A549 (cell line): ENCODE measurements at regions not wholly inside any gene's neighbourhood (a gene's known extent, or its start where the extent isn't known, plus 50 kb on each side); places are given as distances from the start of the nearest gene placed in this dataset.

Source experiments
- ATAC-seq, 2 experiments: fragments of 200-7000 bp in 1 of 2; fragments of >200 bp in 1 of 2; cut with Nextera tagmentation in 1 of 2; cut with Tn5 transposase in 1 of 2; 3 replicates each; pipeline versions ENCODE4 v1.8.0 to v1.9.1; 2018 to 2020; ENCODE audit warnings: mild to moderate bottlenecking in 1 of 2, moderate library complexity in 1 of 2
- CTCF ChIA-PET: fragments of 300-600 bp; sonication (Branson Sonifier 250); formaldehyde crosslinking; extraction: SDS; loops from one replicate; lab custom pipeline; 2021; ENCODE audit warnings: antibody characterized with exemption, inconsistent platforms; lab: Yijun Ruan, JAX
- POLR2A ChIA-PET: fragments of 350-600 bp; formaldehyde crosslinking; extraction: SDS; loops from one replicate; lab custom pipeline; 2021; ENCODE audit warnings: antibody characterized with exemption, inconsistent platforms; lab: Yijun Ruan, JAX
- DNase-seq, 2 experiments: peaks; one replicate each; pipeline versions ENCODE4 v3.0.0 to v3.0.0-alpha.2; 2011 to 2016; ENCODE audit warnings: low read depth in 1 of 2, low spot score in 1 of 2
- FAIRE-seq: peaks from 2 replicates; lab custom pipeline; 2011; peaks lifted over from hg19 to GRCh38; lab: Jason Lieb, UNC
- H3K27ac ChIP-seq, 2 experiments: fragments of >200 bp; sonication (Bioruptor Twin); formaldehyde crosslinking; 3 replicates each; pipeline ENCODE4 v1.5.1; 2016 to 2017
- H3K4me1 ChIP-seq: fragments of >200 bp; sonication (Bioruptor Twin); formaldehyde crosslinking; 3 replicates; pipeline ENCODE4 v1.6.1; 2016
- H3K4me2 ChIP-seq: fragments of >200 bp; sonication (Bioruptor Twin); formaldehyde crosslinking; 3 replicates; pipeline ENCODE4 v1.6.1; 2016
- H3K4me3 ChIP-seq: fragments of >200 bp; sonication (Bioruptor Twin); formaldehyde crosslinking; 3 replicates; pipeline ENCODE4 v1.5.1; 2016
- H3K9me3 ChIP-seq: fragments of >200 bp; sonication (Bioruptor Twin); formaldehyde crosslinking; 3 replicates; pipeline ENCODE4 v1.6.1; 2016
- ATOH8 ChIP-seq: fragments of 250-450 bp; sonication (Bioruptor Pico); IDR thresholded peaks from 2 replicates; pipeline ENCODE4 v1.5.0; 2020; ENCODE audit warnings: low read depth, mild to moderate bottlenecking, moderate library complexity
- BHLHE40 ChIP-seq: IDR thresholded peaks from 2 replicates; pipeline ENCODE4 v1.6.1; 2012; ENCODE audit warnings: low read depth, low read length, inconsistent platforms
- CBX8 ChIP-seq: fragments of 200-600 bp; sonication (generic); IDR thresholded peaks from 2 replicates; pipeline ENCODE4 v1.6.1; 2016
- CEBPB ChIP-seq, 2 experiments: fragments of >200 bp in 1 of 2; sonication (Bioruptor Twin) in 1 of 2; formaldehyde crosslinking in 1 of 2; IDR thresholded peaks; 2 replicates each; pipeline ENCODE4 v1.6.1; 2012 to 2016
- ELK1 ChIP-seq: fragments of 150-350 bp; IDR thresholded peaks from 2 replicates; pipeline ENCODE4 v1.6.1; 2014; ENCODE audit warnings: low read depth, mild to moderate bottlenecking, low read length
- EP300 ChIP-seq, 2 experiments: fragments of >200 bp; sonication (Bioruptor Twin); formaldehyde crosslinking; IDR thresholded peaks; 2 replicates in 1 of 2; 3 replicates in 1 of 2; pipeline ENCODE4 v1.6.1; 2016 to 2017
- FOSB ChIP-seq: fragments of 250-450 bp; sonication (Bioruptor Pico); IDR thresholded peaks from 2 replicates; pipeline ENCODE4 v1.5.0; 2020; ENCODE audit warnings: mild to moderate bottlenecking, moderate library complexity
- FOXS1 ChIP-seq: fragments of 250-450 bp; sonication (Bioruptor Pico); IDR thresholded peaks from 2 replicates; pipeline ENCODE4 v1.5.0; 2020; ENCODE audit warnings: mild to moderate bottlenecking, moderate library complexity
- GATA3 ChIP-seq: IDR thresholded peaks from 2 replicates; pipeline ENCODE4 v1.6.1; 2012; ENCODE audit warnings: borderline replicate concordance
- HDAC2 ChIP-seq: fragments of 200-600 bp; sonication (generic); IDR thresholded peaks from 2 replicates; pipeline ENCODE4 v1.6.1; 2016
- HOXB13 ChIP-seq: fragments of 250-450 bp; sonication (Bioruptor Pico); IDR thresholded peaks from 2 replicates; pipeline ENCODE4 v1.5.0; 2020; ENCODE audit warnings: low read depth, mild to moderate bottlenecking, moderate library complexity
- JUN ChIP-seq, 2 experiments: fragments of >200 bp; sonication (Bioruptor Twin); formaldehyde crosslinking; IDR thresholded peaks; 2 replicates in 1 of 2; 3 replicates in 1 of 2; pipeline ENCODE4 v1.6.1; 2016 to 2017
- KDM1A ChIP-seq: fragments of 200-600 bp; sonication (generic); IDR thresholded peaks from 2 replicates; pipeline ENCODE4 v1.6.1; 2016; ENCODE audit warnings: low read depth, mild to moderate bottlenecking
- MAX ChIP-seq: IDR thresholded peaks from 2 replicates; pipeline ENCODE4 v1.6.1; 2012
- MAZ ChIP-seq: fragments of 150-350 bp; IDR thresholded peaks from 2 replicates; pipeline ENCODE4 v1.6.1; 2014; ENCODE audit warnings: antibody characterized with exemption, low read depth, low read length, borderline replicate concordance
- MYC ChIP-seq: IDR thresholded peaks from 2 replicates; pipeline ENCODE4 v1.6.1; 2012; ENCODE audit warnings: mild to moderate bottlenecking, inconsistent platforms, low read length, improper control_type of control experiment, borderline replicate concordance
- NFE2L2 ChIP-seq: fragments of 150-350 bp; conservative IDR thresholded peaks from 2 replicates; pipeline ENCODE4 v1.6.1; 2014; ENCODE audit warnings: low read length
- NR3C1 ChIP-seq: fragments of >200 bp; sonication (Bioruptor Twin); formaldehyde crosslinking; IDR thresholded peaks from 3 replicates; pipeline ENCODE4 v1.6.1; 2017
- PHF8 ChIP-seq: fragments of 200-600 bp; sonication (generic); IDR thresholded peaks from 2 replicates; pipeline ENCODE4 v1.6.1; 2016; ENCODE audit warnings: low read depth, mild to moderate bottlenecking, antibody characterized with exemption, moderate library complexity, borderline replicate concordance
- POLR2AphosphoS2 ChIP-seq: conservative IDR thresholded peaks from 2 replicates; pipeline ENCODE4 v1.6.1; 2012; ENCODE audit warnings: low read length, improper control_type of control experiment, inconsistent platforms
- RAD21 ChIP-seq, 2 experiments: fragments of >200 bp in 1 of 2; sonication (Bioruptor Twin) in 1 of 2; formaldehyde crosslinking in 1 of 2; IDR thresholded peaks in 1 of 2; conservative IDR thresholded peaks in 1 of 2; 2 replicates in 1 of 2; 3 replicates in 1 of 2; pipeline ENCODE4 v1.6.1; 2012 to 2018; ENCODE audit warnings: inconsistent platforms in 1 of 2
- REST ChIP-seq: fragments of 200-600 bp; sonication (generic); IDR thresholded peaks from 2 replicates; pipeline ENCODE4 v1.6.1; 2016; ENCODE audit warnings: antibody characterized with exemption, mild to moderate bottlenecking, moderate library complexity
- RNF2 ChIP-seq: fragments of 200-600 bp; sonication (generic); IDR thresholded peaks from 2 replicates; pipeline ENCODE4 v1.6.1; 2016; ENCODE audit warnings: low read depth, mild to moderate bottlenecking, antibody characterized with exemption, moderate library complexity, borderline replicate concordance
- TFCP2L1 ChIP-seq: fragments of 250-450 bp; sonication (Bioruptor Pico); IDR thresholded peaks from 2 replicates; pipeline ENCODE4 v1.5.0; 2021; ENCODE audit warnings: mild to moderate bottlenecking
- TP53 ChIP-seq: fragments of 250-450 bp; sonication (Bioruptor Pico); IDR thresholded peaks from 2 replicates; pipeline ENCODE4 v1.5.0; 2021; ENCODE audit warnings: mild to moderate bottlenecking, moderate library complexity
- ZFP36 ChIP-seq: fragments of 450-650 bp; IDR thresholded peaks from 2 replicates; pipeline ENCODE4 v1.6.1; 2014; ENCODE audit warnings: borderline replicate concordance; ENCODE audit not compliant: partially characterized antibody
- WGBS: methylation state at CpG from one replicate; pipeline ENCODE4 v1.1.6; 2017; ENCODE audit errors: missing lambda C conversion rate; 5-methylcytosine and 5-hydroxymethylcytosine counted together
- TF ChIP-seq, protein P1 (sequence below): IDR thresholded peaks from 2 replicates; pipeline ENCODE4 v1.6.1; 2012

DNA sequence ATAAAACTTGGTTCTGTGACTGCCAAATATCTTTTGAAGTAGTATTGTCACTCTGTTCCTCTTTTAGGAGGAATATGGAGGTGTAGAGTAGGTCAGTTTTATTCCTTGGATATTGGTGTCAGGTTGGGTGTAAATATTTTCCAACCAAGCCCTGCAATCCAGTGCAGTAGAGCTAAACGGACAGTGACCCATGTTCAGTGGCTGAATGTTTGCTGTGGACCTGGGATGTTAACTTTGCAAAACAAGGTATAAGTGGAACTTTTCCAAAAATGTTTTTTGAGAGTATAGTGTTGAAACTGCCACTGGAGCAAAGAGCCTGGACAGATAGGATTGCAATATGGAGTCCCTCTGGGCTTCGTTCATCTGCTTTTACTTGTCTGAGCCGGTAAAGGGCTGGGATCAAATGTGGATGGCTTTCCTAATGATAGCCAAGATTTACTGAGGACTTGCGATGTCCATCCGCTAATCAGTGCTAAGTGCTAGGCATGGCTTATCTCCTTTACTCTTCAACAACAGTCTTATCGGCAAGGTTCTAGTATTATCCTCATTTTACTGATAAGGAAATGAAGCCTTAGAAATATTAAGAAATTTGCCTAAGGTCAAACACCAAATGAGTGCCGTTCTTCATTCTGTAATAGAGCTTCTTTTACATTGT, 69.0 kb upstream of the BACH2 start (continued):
- no peak for TF ChIP-seq EP300 (IDR thresholded peaks at IDR 0.05)

GRCh38 chr6:90365002-90365401, 68.4 kb upstream of the BACH2 start:
- Histone ChIP-seq H3K4me2 (no peak overlapping the region), H3K4me1 (peaks cover 15% of the 10 kb centered on the region; the same call in 2 of the 3 replicates), H3K27ac (no peak overlapping the region), H3K9me3 (peaks cover 4% of the 10 kb centered on the region; the same call in 2 of the 3 replicates), H3K4me3 (no peak overlapping the region)
- POLR2A ChIA-PET, result no interaction called here
- 89% methylated on average over 5 of the region's 5 CpGs for WGBS
- DNase-seq (no peak), FAIRE-seq (no peak), ATAC-seq (no peak)
- CTCF ChIA-PET, result no interaction called here
- TF ChIP-seq NR3C1, result no peak
- no peak for TF ChIP-seq NFE2L2
- no peak for TF ChIP-seq CEBPB (IDR thresholded peaks at IDR 0.05)
- no peak for TF ChIP-seq REST
- no peak for TF ChIP-seq FOXS1
- no peak for TF ChIP-seq PHF8
- TF ChIP-seq TFCP2L1 (CRISPR knock-in tag), result no peak
- no peak for TF ChIP-seq GATA3
- TF ChIP-seq ELK1, result no peak
- TF ChIP-seq CBX8, result no peak
- TF ChIP-seq HDAC2, result no peak
- TF ChIP-seq MAZ, result no peak

DNA sequence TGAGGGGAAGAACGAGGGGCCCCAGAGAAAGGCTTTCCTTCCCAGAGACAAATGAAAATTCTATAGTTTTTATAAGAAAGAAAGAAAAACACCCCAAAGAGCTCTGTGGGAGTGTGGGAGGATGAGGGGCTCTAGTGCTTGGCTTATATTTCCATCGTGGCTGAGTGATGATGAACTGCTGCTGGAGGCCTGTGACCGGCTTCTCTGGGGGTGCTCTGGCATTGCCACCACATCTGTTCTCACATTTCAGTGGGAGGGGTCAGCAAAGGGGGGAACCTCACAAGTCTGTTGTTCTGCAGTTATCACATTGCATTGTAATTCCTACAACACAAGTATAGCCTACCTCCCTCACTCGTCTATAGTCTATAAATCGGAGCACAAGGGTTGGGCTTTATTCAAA, 67.6 kb upstream of the BACH2 start:
- ChIA-PET POLR2A (no interaction called here), CTCF (no interaction called here)
- Histone ChIP-seq H3K9me3 (no peaks in the 10 kb centered on the region; the same call in 2 of the 3 replicates), H3K4me1 (peaks cover 9% of the 10 kb centered on the region; the same call in 2 of the 3 replicates), H3K4me3 (no peak overlapping the region), H3K4me2 (no peak overlapping the region), H3K27ac (no peak overlapping the region)
- no peak for FAIRE-seq
- ATAC-seq, result no peak
- 78% methylated on average over 5 of the region's 5 CpGs for WGBS
- no peak for TF ChIP-seq POLR2AphosphoS2
- no peak for TF ChIP-seq FOSB (CRISPR knock-in tag)
- no peak for TF ChIP-seq ZFP36
- no peak for TF ChIP-seq NR3C1
- TF ChIP-seq ATOH8 (CRISPR knock-in tag), result no peak
- TF ChIP-seq RNF2, result no peak
- no peak for TF ChIP-seq JUN (IDR thresholded peaks at IDR 0.05)
- TF ChIP-seq RAD21 (conservative IDR thresholded peaks at IDR 0.05 in 1 of 2, IDR thresholded peaks at IDR 0.05 in 1 of 2), result no peak
- TF ChIP-seq HOXB13 (CRISPR knock-in tag), result no peak
- no peak for TF ChIP-seq MYC
- no peak for TF ChIP-seq BHLHE40
- no peak for TF ChIP-seq MAX
- TF ChIP-seq KDM1A, result no peak
- TF ChIP-seq, protein P1, sequence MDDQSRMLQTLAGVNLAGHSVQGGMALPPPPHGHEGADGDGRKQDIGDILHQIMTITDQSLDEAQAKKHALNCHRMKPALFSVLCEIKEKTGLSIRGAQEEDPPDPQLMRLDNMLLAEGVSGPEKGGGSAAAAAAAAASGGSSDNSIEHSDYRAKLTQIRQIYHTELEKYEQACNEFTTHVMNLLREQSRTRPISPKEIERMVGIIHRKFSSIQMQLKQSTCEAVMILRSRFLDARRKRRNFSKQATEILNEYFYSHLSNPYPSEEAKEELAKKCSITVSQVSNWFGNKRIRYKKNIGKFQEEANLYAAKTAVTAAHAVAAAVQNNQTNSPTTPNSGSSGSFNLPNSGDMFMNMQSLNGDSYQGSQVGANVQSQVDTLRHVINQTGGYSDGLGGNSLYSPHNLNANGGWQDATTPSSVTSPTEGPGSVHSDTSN, result no peak
- no peak for TF ChIP-seq NFE2L2
- no peak for TF ChIP-seq TP53 (CRISPR knock-in tag)
- DNase-seq, result no peak
